ENCODE measurements at regions not wholly inside any gene's neighbourhood (a gene's known extent, or its start where the extent isn't known, plus 50 kb on each side); places are given as distances from the start of the nearest gene placed in this dataset.

- TF ChIP-seq CTCF (conservative IDR thresholded peaks at IDR 0.05; ENCODE audit: low read length) (no peak), EZH2phosphoT487 (IDR thresholded peaks at IDR 0.05; ENCODE audit: borderline replicate concordance) (no peak)
These were observed 873.8 kb downstream of the TYW1 start for GRCh38 chr7:67870396-67870795.
